Keratinocyte (primary cell): ENCODE measurements at regions not wholly inside any gene's neighbourhood (a gene's known extent, or its start where the extent isn't known, plus 50 kb on each side); places are given as distances from the start of the nearest gene placed in this dataset.

Experiments used
- DNase-seq: peaks from one replicate; pipeline ENCODE4 v3.0.0-alpha.2; 2011; ENCODE audit warnings: low read depth, missing footprints, low spot score
- FAIRE-seq: peaks from 2 replicates; lab custom pipeline; 2011; peaks lifted over from hg19 to GRCh38; lab: Jason Lieb, UNC
- H2AFZ ChIP-seq: 2 replicates; pipeline ENCODE4 v1.6.0; 2012; ENCODE audit warnings: low read length, control low read depth, inconsistent platforms; ENCODE audit not compliant: control insufficient read depth
- H3K27ac ChIP-seq: 2 replicates; pipeline ENCODE4 v1.5.1; 2011; ENCODE audit warnings: low read length; ENCODE audit not compliant: control insufficient read depth, insufficient read depth
- H3K27me3 ChIP-seq: 3 replicates; pipeline ENCODE4 v1.6.0; 2011; ENCODE audit warnings: low read length; ENCODE audit not compliant: control insufficient read depth, insufficient read depth; ENCODE audit errors: extremely low read depth
- H3K36me3 ChIP-seq, 2 experiments: 2 replicates in 1 of 2; 3 replicates in 1 of 2; pipeline ENCODE4 v1.5.1; 2011; ENCODE audit warnings: low read length in 2 of 2, mild to moderate bottlenecking in 1 of 2; ENCODE audit not compliant: control insufficient read depth in 2 of 2, insufficient read depth in 2 of 2; ENCODE audit errors: extremely low read depth in 1 of 2
- H3K4me1 ChIP-seq: 3 replicates; pipeline ENCODE4 v1.5.1; 2011; ENCODE audit warnings: low read length; ENCODE audit not compliant: control insufficient read depth, insufficient read depth; ENCODE audit errors: extremely low read depth
- H3K4me2 ChIP-seq: 3 replicates; pipeline ENCODE4 v1.6.0; 2011; ENCODE audit warnings: low read depth, low read length; ENCODE audit not compliant: control insufficient read depth, insufficient read depth; ENCODE audit errors: extremely low read depth
- H3K4me3 ChIP-seq, 3 experiments: fragments of 200-600 bp in 1 of 3; sonication (generic) in 1 of 3; 2 replicates in 2 of 3; 3 replicates in 1 of 3; pipeline ENCODE4 v1.5.1; 2011 to 2016; ENCODE audit warnings: low read length in 3 of 3, mild to moderate bottlenecking in 3 of 3, control low read depth in 2 of 3, inconsistent platforms in 1 of 3, low read depth in 1 of 3, mixed read lengths in 1 of 3, mixed run types in 1 of 3, moderate library complexity in 1 of 3; ENCODE audit not compliant: control insufficient read depth in 2 of 3, insufficient read depth in 2 of 3; ENCODE audit errors: extremely low read depth in 1 of 3
- H3K79me2 ChIP-seq: 2 replicates; pipeline ENCODE4 v1.6.0; 2012; ENCODE audit warnings: low read length; ENCODE audit not compliant: control insufficient read depth, insufficient read depth
- H3K9ac ChIP-seq: 3 replicates; pipeline ENCODE4 v1.6.0; 2011; ENCODE audit warnings: low read length; ENCODE audit not compliant: control insufficient read depth, insufficient read depth; ENCODE audit errors: extremely low read depth
- H3K9me1 ChIP-seq: 3 replicates; pipeline ENCODE4 v1.6.0; 2011; ENCODE audit warnings: low read length; ENCODE audit not compliant: control insufficient read depth, insufficient read depth; ENCODE audit errors: extremely low read depth
- H3K9me3 ChIP-seq: 2 replicates; pipeline ENCODE4 v1.5.1; 2012; ENCODE audit warnings: low read depth, low read length; ENCODE audit not compliant: control insufficient read depth
- H4K20me1 ChIP-seq: 3 replicates; pipeline ENCODE4 v1.6.0; 2011; ENCODE audit warnings: low read length; ENCODE audit not compliant: control insufficient read depth, insufficient read depth; ENCODE audit errors: extremely low read depth
- CTCF ChIP-seq, 3 experiments: IDR thresholded peaks in 1 of 3; conservative IDR thresholded peaks in 1 of 3; optimal IDR thresholded peaks in 1 of 3; 2 replicates in 2 of 3; 3 replicates in 1 of 3; pipeline versions ENCODE3 to v1.5.1; 2011; ENCODE audit warnings: low read length in 3 of 3, mild to moderate bottlenecking in 3 of 3, moderate library complexity in 2 of 3, control low read depth in 1 of 3, inconsistent platforms in 1 of 3; ENCODE audit not compliant: insufficient read depth in 2 of 3; ENCODE audit errors: extremely low read depth in 1 of 3
- EZH2 ChIP-seq: IDR thresholded peaks from one replicate; pipeline ENCODE4 v1.6.1; 2012; ENCODE audit warnings: inconsistent platforms, mild to moderate bottlenecking, low read length, moderate library complexity
- dilution Hi-C: fragments of 300-500 bp; cut with MboI; formaldehyde crosslinking; loops from one replicate; pipeline ENCODE4 v1.7.0; 2020; ENCODE audit warnings: low sequenced_read_pairs; ENCODE audit not compliant: extremely low pct_ligation_motif_present

GRCh38 chr7:1307828-1308227 lies 75.2 kb downstream of the UNCX start:
- dilution Hi-C loops: no loop called here

GRCh38 chr7:1309290-1309689 lies 76.6 kb downstream of the UNCX start:
- DNase-seq (no peak), FAIRE-seq (no peak)
- peaks cover 4% of the 10 kb centered on the region for H3K27me3 ChIP-seq
- H3K4me3 ChIP-seq: no peak overlapping the region
- no peaks in the 10 kb centered on the region for H4K20me1 ChIP-seq
- H3K79me2 ChIP-seq: no peaks in the 10 kb centered on the region
- peaks cover 2% of the 10 kb centered on the region for H3K9me3 ChIP-seq
- dilution Hi-C loops: no loop called here
- H3K4me2 ChIP-seq: no peak overlapping the region
- H3K27ac ChIP-seq: no peak overlapping the region
- no peaks in the 10 kb centered on the region for H3K4me1 ChIP-seq
- no peaks in the 10 kb centered on the region for H3K9me1 ChIP-seq
- no peak for TF ChIP-seq CTCF (optimal IDR thresholded peaks at IDR 0.05 in 1 of 3, IDR thresholded peaks at IDR 0.05 in 1 of 3, conservative IDR thresholded peaks at IDR 0.05 in 1 of 3; ENCODE audit: extremely low read depth in 1 of 3, insufficient read depth in 2 of 3, low read length in 3 of 3)
- no peak for TF ChIP-seq EZH2
- no peak overlapping the region for H3K9ac ChIP-seq
- no peak overlapping the region for H2AFZ ChIP-seq
- no peaks in the 10 kb centered on the region for H3K36me3 ChIP-seq

More at GRCh38 chr7:1307828-1308227, 75.2 kb downstream of the UNCX start:
- Histone ChIP-seq H4K20me1 (no peaks in the 10 kb centered on the region), H3K9me1 (no peaks in the 10 kb centered on the region), H3K36me3 (no peaks in the 10 kb centered on the region), H3K27ac (no peak overlapping the region), H3K79me2 (no peaks in the 10 kb centered on the region), H3K9me3 (peaks cover 2% of the 10 kb centered on the region), H3K9ac (no peak overlapping the region), H3K4me1 (peaks cover 1% of the 10 kb centered on the region), H3K4me2 (no peak overlapping the region), H3K27me3 (no peaks in the 10 kb centered on the region), H3K4me3 (no peak overlapping the region), H2AFZ (no peak overlapping the region)
- TF ChIP-seq CTCF (optimal IDR thresholded peaks at IDR 0.05 in 1 of 3, IDR thresholded peaks at IDR 0.05 in 1 of 3, conservative IDR thresholded peaks at IDR 0.05 in 1 of 3; ENCODE audit: extremely low read depth in 1 of 3, insufficient read depth in 2 of 3, low read length in 3 of 3): no peak
- no peak for TF ChIP-seq EZH2
- no peak for FAIRE-seq
- DNase-seq: no peak
